Astrocyte of the spinal cord (primary cell): ENCODE measurements at regions not wholly inside any gene's neighbourhood (a gene's known extent, or its start where the extent isn't known, plus 50 kb on each side); places are given as distances from the start of the nearest gene placed in this dataset.

Source experiments
- DNase-seq: peaks from one replicate; pipeline ENCODE4 v3.0.0; 2011; ENCODE audit warnings: low read depth, low spot score
- H3K4me3 ChIP-seq: 2 replicates; pipeline ENCODE4 v1.5.1; 2011; ENCODE audit warnings: low read depth, mild to moderate bottlenecking, low read length, moderate library complexity
- in situ Hi-C: cut with HindIII; loops from 2 replicates; pipeline ENCODE4 v1.10.0; 2017; ENCODE audit warnings: low sequenced_read_pairs
- TF ChIP-seq, protein P1 (sequence below): IDR thresholded peaks from 2 replicates; pipeline ENCODE4 v1.5.1; 2012; ENCODE audit warnings: low read depth, mild to moderate bottlenecking, low read length, inconsistent platforms

DNA sequence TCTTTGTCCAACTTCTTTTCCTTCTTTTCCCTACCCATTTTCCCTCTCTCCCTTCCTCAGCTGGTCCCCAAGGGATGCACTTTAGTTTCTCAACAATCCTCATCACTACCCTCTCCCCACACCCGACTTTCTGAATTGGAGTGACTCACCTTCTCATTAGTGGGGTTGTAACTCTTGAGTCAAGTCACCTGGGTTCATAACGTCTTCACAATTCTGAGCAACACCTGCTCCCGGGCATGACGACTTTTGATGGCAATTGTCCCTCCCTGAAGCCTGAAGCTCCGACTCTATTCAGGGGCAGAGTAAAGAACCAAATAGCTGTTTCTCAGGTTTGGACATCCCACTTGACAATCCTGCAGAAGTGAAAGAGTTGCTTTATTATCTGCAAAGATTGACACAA is 82.7 kb upstream of the OTX2 start:
- in situ Hi-C loops: no loop called here
- DNase-seq: no peak
- H3K4me3 ChIP-seq: no peak overlapping the region
- TF ChIP-seq, protein P1, sequence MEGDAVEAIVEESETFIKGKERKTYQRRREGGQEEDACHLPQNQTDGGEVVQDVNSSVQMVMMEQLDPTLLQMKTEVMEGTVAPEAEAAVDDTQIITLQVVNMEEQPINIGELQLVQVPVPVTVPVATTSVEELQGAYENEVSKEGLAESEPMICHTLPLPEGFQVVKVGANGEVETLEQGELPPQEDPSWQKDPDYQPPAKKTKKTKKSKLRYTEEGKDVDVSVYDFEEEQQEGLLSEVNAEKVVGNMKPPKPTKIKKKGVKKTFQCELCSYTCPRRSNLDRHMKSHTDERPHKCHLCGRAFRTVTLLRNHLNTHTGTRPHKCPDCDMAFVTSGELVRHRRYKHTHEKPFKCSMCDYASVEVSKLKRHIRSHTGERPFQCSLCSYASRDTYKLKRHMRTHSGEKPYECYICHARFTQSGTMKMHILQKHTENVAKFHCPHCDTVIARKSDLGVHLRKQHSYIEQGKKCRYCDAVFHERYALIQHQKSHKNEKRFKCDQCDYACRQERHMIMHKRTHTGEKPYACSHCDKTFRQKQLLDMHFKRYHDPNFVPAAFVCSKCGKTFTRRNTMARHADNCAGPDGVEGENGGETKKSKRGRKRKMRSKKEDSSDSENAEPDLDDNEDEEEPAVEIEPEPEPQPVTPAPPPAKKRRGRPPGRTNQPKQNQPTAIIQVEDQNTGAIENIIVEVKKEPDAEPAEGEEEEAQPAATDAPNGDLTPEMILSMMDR: no peak

DNA sequence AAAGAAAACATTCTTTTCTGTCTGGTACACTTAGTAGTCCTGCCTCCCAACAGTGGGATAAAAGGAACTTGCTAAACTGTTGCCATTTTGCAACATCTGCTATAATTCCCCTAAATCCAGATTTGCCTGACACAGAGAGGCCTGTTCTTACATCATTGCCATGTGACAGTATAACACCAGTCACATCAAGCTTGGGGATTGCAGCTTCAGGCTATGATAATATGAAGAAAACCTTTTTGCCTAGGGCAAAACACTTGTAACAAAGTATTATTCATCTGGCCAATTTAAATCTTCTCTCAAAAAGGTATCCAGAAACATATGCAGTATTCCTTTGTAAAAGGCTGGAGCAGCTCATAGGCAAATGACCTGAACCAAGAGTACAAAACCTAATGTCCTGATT is 80.9 kb upstream of the OTX2 start:
- TF ChIP-seq, protein P1: no peak
- DNase-seq: no peak
- in situ Hi-C loops: no loop called here
- no peak overlapping the region for H3K4me3 ChIP-seq

DNA sequence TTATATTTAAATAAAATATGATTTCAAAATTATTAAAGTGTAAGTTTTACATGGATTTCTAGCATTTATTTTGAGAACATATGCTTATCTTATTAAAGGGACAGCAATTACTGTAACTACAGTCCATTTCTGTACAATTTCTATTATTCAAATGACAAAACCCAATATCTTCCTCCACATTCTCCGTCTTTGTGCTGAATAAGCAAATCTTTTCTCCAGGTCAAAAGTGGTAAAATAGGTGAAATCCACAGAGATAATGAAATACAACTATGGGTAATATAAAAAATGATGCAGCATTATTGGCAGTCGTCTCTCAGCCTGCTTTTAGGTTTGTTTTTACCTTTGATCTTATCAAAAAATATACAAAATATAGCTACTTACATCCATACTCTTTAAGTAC is 79.4 kb upstream of the OTX2 start:
- no peak overlapping the region for H3K4me3 ChIP-seq
- TF ChIP-seq, protein P1: no peak
- DNase-seq: no peak
- in situ Hi-C loops: no loop called here

DNA sequence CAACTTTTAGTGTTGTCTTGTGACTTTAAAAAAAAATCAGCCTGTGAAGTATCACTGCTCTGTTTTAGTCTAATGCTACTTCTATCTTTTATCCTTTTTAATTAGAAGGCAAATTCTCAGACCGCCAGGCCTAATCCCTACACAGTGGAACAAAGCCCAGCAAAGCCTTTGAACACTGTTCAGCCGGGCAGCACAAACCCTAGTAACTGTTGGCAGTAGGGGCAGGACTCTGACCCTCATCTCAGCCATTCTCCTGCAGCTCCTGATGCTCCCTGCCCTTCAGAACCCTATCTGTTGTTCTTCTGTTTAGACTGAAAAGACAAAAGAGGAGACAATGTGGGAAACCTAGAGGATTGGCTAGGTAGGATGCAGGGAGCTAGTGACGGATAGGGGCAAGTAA is 78.0 kb upstream of the OTX2 start:
- H3K4me3 ChIP-seq: no peak overlapping the region
- DNase-seq: no peak
- in situ Hi-C loops: no loop called here
- TF ChIP-seq, protein P1: no peak

DNA sequence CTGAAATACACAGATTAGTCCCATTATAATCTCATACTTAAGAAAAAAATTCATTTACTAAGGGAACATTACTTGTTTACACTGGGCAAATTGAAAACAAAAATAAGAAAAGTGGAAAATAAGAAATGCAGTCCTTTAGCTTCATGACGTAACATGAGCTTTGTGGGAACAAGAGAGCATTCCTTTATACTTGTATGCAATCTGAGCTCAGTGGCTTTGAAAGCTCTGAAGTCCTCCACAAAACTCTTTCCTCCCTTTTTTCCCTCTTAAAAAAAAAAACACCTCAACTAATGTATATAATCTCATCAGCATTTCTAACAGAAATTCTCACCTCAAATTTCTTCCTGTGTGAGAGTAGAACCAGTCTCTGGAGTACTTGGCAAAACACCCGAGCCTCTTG is 76.9 kb upstream of the OTX2 start:
- no peak overlapping the region for H3K4me3 ChIP-seq
- DNase-seq: no peak
- TF ChIP-seq, protein P1: no peak
- in situ Hi-C loops: no loop called here

DNA sequence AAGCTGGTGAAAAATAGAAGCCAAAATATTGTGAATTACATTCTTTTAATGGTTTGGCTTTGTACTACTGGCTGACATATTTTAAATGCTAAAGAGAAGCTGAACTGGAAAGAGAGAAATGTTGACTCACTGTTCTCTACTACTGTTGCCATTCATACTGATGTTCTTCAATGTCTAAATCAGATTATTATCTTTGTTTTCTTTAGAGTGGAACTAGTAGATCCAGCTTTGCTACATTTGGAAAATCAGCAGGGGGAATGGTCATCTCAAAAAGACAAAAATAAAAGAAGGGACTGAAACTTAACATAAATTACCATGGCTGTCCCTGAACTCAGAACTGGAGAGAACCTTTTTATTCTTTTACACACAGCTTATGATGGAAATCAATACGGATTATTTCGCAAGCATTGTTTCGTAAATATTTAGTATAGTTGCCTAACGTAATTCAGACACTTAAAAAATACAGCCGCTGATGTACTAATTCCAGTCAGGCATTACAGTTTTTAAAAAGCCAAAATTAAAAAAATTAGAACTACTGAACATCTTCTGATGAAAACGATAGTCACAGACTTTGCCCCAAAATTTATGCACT is 76.3 kb upstream of the OTX2 start:
- TF ChIP-seq, protein P1: no peak
- in situ Hi-C loops: no loop called here
- no peak overlapping the region for H3K4me3 ChIP-seq
- DNase-seq: no peak

DNA sequence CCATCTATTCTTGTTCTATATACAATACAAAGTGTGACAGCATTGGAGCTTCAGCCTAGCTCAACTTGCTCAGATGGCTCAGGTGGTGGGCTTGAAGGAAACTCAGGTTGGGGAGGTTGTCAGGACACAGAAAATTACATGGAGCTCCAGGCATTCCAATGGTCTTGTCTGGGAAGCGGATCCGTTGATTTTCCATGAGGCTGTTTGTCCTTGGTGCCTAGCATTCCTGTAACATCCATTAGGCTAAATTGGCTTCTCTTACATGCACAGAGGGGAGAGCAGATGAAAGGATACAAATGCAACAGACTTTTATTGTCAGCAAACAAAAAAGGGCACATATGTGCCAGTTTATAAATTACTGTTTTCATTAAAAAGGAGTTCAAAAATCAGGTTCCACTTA is 75.5 kb upstream of the OTX2 start:
- TF ChIP-seq, protein P1: no peak
- in situ Hi-C loops: no loop called here
- no peak for DNase-seq
- no peak overlapping the region for H3K4me3 ChIP-seq
